ENCODE measurements at regions not wholly inside any gene's neighbourhood (a gene's known extent, or its start where the extent isn't known, plus 50 kb on each side); places are given as distances from the start of the nearest gene placed in this dataset.

DNA sequence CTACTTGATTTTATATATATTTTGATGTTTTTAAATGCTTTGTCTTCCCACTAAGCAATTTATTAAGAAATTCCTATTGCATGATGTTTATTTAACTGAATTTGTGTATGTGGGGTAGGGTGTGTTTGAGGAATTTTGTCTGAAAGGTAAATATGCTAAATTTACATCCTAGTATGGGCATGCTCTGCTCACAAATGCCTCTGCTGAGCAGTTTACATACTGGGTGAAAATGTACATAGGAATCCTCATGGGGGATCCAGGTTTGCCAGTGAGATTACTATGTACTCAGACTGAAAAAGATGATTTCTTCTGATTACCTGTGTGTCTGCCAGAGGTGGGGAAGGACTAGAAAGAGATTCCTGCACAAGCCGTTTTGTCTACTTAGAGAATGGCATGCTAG, 126.6 kb downstream of the DISP1 start:
- Histone ChIP-seq H3K9me1 (ENCODE audit: control insufficient read depth, insufficient read depth, low read length) (no peaks in the 10 kb centered on the region), H3K9ac (ENCODE audit: insufficient read depth in 1 of 2, low read depth in 2 of 2, low read length in 2 of 2) (no peak overlapping the region), H3K9me3 (replicated peaks; ENCODE audit: control insufficient read depth, insufficient read depth, low read depth, low read length) (no peaks in the 10 kb centered on the region), H3K27ac (ENCODE audit: extremely low read depth, low read depth, low read length) (no peak overlapping the region), H3K4me1 (replicated peaks in 1 of 2; ENCODE audit: control insufficient read depth in 2 of 2, insufficient read depth in 2 of 2, low read length in 2 of 2) (no peaks in the 10 kb centered on the region), H3K4me2 (ENCODE audit: insufficient read depth, low read length) (no peak overlapping the region), H3K79me2 (ENCODE audit: control insufficient read depth, insufficient read depth, low read length) (no peaks in the 10 kb centered on the region), H2AFZ (ENCODE audit: low read depth, low read length) (no peak overlapping the region), H4K20me1 (replicated peaks; ENCODE audit: control insufficient read depth, insufficient read depth, low read length) (no peaks in the 10 kb centered on the region), H3K27me3 (ENCODE audit: control insufficient read depth in 2 of 2, insufficient read depth in 2 of 2, low read length in 2 of 2) (peaks cover 2 to 12% of the 10 kb centered on the region in 2 experiments; a peak in 3 of 5 replicates), H3K36me3 (ENCODE audit: control insufficient read depth, insufficient read depth, low read length) (no peaks in the 10 kb centered on the region), H3K4me3 (no peak overlapping the region)
- intact Hi-C loops (cut with micrococcal nuclease) (no loop called here), in situ Hi-C loops (cut with MboI) (no loop called here)
- ATAC-seq, result no peak
- FAIRE-seq, result no peak
- DNase-seq (ENCODE audit: extremely low read depth in 1 of 4, low spot score in 3 of 4), result no peak
- ChIA-PET CTCF (ENCODE audit: low intra/inter-chr PET ratio) (no interaction called here), POLR2A (interaction anchor here (1.2 kb wide), 1 partner anchor 10 kb away, joined by 3 read pairs; no protein-coding TSS in a partner anchor)
- 0% methylated on average over 1 of the region's 1 CpG for WGBS (ENCODE audit: insufficient coverage, low coverage, missing lambda C conversion rate)
- TF ChIP-seq GTF2E2 (tag; IDR thresholded peaks at IDR 0.05), result no peak
- no peak for TF ChIP-seq JUND (IDR thresholded peaks at IDR 0.05; ENCODE audit: borderline replicate concordance, low read depth, low read length)
- TF ChIP-seq JUND (tag; IDR thresholded peaks at IDR 0.05; ENCODE audit: borderline replicate concordance, low read depth, low read length), result no peak
- TF ChIP-seq, protein P1, sequence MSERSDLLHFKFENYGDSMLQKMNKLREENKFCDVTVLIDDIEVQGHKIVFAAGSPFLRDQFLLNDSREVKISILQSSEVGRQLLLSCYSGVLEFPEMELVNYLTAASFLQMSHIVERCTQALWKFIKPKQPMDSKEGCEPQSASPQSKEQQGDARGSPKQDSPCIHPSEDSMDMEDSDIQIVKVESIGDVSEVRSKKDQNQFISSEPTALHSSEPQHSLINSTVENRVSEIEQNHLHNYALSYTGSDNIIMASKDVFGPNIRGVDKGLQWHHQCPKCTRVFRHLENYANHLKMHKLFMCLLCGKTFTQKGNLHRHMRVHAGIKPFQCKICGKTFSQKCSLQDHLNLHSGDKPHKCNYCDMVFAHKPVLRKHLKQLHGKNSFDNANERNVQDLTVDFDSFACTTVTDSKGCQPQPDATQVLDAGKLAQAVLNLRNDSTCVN (CRISPR knock-in tag; IDR thresholded peaks at IDR 0.05), result no peak
- no peak for TF ChIP-seq SRSF3 (IDR thresholded peaks at IDR 0.05; ENCODE audit: insufficient read depth, low read length)
- TF ChIP-seq, protein P2, sequence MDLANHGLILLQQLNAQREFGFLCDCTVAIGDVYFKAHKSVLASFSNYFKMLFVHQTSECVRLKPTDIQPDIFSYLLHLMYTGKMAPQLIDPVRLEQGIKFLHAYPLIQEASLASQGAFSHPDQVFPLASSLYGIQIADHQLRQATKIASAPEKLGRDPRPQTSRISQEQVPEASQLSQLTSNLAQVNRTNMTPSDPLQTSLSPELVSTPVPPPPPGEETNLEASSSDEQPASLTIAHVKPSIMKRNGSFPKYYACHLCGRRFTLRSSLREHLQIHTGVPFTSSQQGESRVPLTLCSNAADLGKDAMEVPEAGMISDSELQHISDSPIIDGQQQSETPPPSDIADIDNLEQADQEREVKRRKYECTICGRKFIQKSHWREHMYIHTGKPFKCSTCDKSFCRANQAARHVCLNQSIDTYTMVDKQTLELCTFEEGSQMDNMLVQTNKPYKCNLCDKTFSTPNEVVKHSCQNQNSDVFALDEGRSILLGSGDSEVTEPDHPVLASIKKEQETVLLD (IDR thresholded peaks at IDR 0.05), result no peak
- TF ChIP-seq, protein P3, sequence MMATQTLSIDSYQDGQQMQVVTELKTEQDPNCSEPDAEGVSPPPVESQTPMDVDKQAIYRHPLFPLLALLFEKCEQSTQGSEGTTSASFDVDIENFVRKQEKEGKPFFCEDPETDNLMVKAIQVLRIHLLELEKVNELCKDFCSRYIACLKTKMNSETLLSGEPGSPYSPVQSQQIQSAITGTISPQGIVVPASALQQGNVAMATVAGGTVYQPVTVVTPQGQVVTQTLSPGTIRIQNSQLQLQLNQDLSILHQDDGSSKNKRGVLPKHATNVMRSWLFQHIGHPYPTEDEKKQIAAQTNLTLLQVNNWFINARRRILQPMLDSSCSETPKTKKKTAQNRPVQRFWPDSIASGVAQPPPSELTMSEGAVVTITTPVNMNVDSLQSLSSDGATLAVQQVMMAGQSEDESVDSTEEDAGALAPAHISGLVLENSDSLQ (IDR thresholded peaks at IDR 0.05), result no peak
- TF ChIP-seq, protein P4, sequence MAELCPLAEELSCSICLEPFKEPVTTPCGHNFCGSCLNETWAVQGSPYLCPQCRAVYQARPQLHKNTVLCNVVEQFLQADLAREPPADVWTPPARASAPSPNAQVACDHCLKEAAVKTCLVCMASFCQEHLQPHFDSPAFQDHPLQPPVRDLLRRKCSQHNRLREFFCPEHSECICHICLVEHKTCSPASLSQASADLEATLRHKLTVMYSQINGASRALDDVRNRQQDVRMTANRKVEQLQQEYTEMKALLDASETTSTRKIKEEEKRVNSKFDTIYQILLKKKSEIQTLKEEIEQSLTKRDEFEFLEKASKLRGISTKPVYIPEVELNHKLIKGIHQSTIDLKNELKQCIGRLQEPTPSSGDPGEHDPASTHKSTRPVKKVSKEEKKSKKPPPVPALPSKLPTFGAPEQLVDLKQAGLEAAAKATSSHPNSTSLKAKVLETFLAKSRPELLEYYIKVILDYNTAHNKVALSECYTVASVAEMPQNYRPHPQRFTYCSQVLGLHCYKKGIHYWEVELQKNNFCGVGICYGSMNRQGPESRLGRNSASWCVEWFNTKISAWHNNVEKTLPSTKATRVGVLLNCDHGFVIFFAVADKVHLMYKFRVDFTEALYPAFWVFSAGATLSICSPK (IDR thresholded peaks at IDR 0.05; ENCODE audit: borderline replicate concordance), result no peak
- TF ChIP-seq ZFP30 (CRISPR knock-in tag; IDR thresholded peaks at IDR 0.05; ENCODE audit: borderline replicate concordance), result no peak
- no TSS peak for BruUV-seq (replicated peaks)
